Kidney tubule cell (primary cell): ENCODE measurements at regions not wholly inside any gene's neighbourhood (a gene's known extent, or its start where the extent isn't known, plus 50 kb on each side); places are given as distances from the start of the nearest gene placed in this dataset.

Experiments
- DNase-seq: peaks from one replicate; pipeline ENCODE4 v3.0.0-alpha.2; 2018; ENCODE audit warnings: low spot score

GRCh38 chr5:163357636-163358035 is 79.8 kb upstream of the CCNG1 start:
- no peak for DNase-seq

GRCh38 chr5:163360656-163361055 is 76.7 kb upstream of the CCNG1 start:
- DNase-seq = no peak

GRCh38 chr5:163361450-163361849 is 75.9 kb upstream of the CCNG1 start:
- no peak for DNase-seq

GRCh38 chr5:163362840-163363371 is 74.5 kb upstream of the CCNG1 start:
- peak; percentile 39 for DNase-seq

GRCh38 chr5:163363389-163363788 is 74.0 kb upstream of the CCNG1 start:
- no peak for DNase-seq

GRCh38 chr5:163366757-163367156 is 70.6 kb upstream of the CCNG1 start:
- DNase-seq = no peak

- no peak for DNase-seq
Measured at GRCh38 chr5:163369776-163370385, 67.5 kb upstream of the CCNG1 start.

- DNase-seq = peak; percentile 80
Measured at GRCh38 chr5:163373436-163374084, 63.8 kb upstream of the CCNG1 start.

GRCh38 chr5:163377982-163378381 is 59.4 kb upstream of the CCNG1 start:
- DNase-seq = no peak

GRCh38 chr5:163379298-163380155 is 57.9 kb upstream of the CCNG1 start:
- peak; percentile 82 for DNase-seq

GRCh38 chr5:163381832-163382231 is 55.6 kb upstream of the CCNG1 start:
- no peak for DNase-seq

GRCh38 chr5:163383754-163384153 is 53.6 kb upstream of the CCNG1 start:
- no peak for DNase-seq

- DNase-seq = no peak
Measured at GRCh38 chr5:163384669-163385068, 52.7 kb upstream of the CCNG1 start.

- no peak for DNase-seq
Measured at GRCh38 chr5:163385271-163385670, 52.1 kb upstream of the CCNG1 start.

- DNase-seq = no peak
Measured at GRCh38 chr5:163385824-163386223, 51.6 kb upstream of the CCNG1 start.

GRCh38 chr5:163386352-163386751 is 51.0 kb upstream of the CCNG1 start:
- no peak for DNase-seq

- no peak for DNase-seq
Measured at GRCh38 chr5:163387589-163388343, 49.6 kb upstream of the CCNG1 start.
